HG03066 (cell line): ENCODE measurements at regions not wholly inside any gene's neighbourhood (a gene's known extent, or its start where the extent isn't known, plus 50 kb on each side); places are given as distances from the start of the nearest gene placed in this dataset.

ENCODE experiments used
- ATAC-seq: cut with Tn5 transposase; IDR thresholded peaks from one replicate; pipeline ENCODE4 v1.9.1; 2021; ENCODE audit warnings: low read depth; ENCODE audit not compliant: unreplicated experiment

- no peak for ATAC-seq
These were observed 285.9 kb upstream of the PPARGC1A start for GRCh38 chr4:24175707-24176106.

- ATAC-seq: no peak
These were observed 284.8 kb upstream of the PPARGC1A start for GRCh38 chr4:24174602-24175001.

- no peak for ATAC-seq
These were observed 282.6 kb upstream of the PPARGC1A start for GRCh38 chr4:24172406-24172805.

GRCh38 chr4:24169956-24170355 lies 280.1 kb upstream of the PPARGC1A start:
- no peak for ATAC-seq

- ATAC-seq: no peak
These were observed 278.8 kb upstream of the PPARGC1A start for GRCh38 chr4:24168658-24169057.

- ATAC-seq: no peak
These were observed 276.7 kb upstream of the PPARGC1A start for GRCh38 chr4:24166501-24166900.

GRCh38 chr4:24164797-24165196 lies 274.9 kb upstream of the PPARGC1A start:
- no peak for ATAC-seq

- ATAC-seq: no peak
These were observed 274.3 kb upstream of the PPARGC1A start for GRCh38 chr4:24164054-24164693.

GRCh38 chr4:24163314-24163713 lies 273.5 kb upstream of the PPARGC1A start:
- ATAC-seq: no peak

GRCh38 chr4:24160358-24160757 lies 270.5 kb upstream of the PPARGC1A start:
- no peak for ATAC-seq

- no peak for ATAC-seq
These were observed 268.2 kb upstream of the PPARGC1A start for GRCh38 chr4:24158031-24158430.

- no peak for ATAC-seq
These were observed 260.2 kb upstream of the PPARGC1A start for GRCh38 chr4:24150034-24150433.

- ATAC-seq: no peak
These were observed 256.3 kb upstream of the PPARGC1A start for GRCh38 chr4:24146127-24146526.

- ATAC-seq: no peak
These were observed 255.7 kb upstream of the PPARGC1A start for GRCh38 chr4:24145591-24145990.

GRCh38 chr4:24144381-24144780 lies 254.5 kb upstream of the PPARGC1A start:
- ATAC-seq: no peak

GRCh38 chr4:24143741-24144140 lies 253.9 kb upstream of the PPARGC1A start:
- ATAC-seq: no peak

- ATAC-seq: no peak
These were observed 252.0 kb upstream of the PPARGC1A start for GRCh38 chr4:24141836-24142235.

- ATAC-seq: no peak
These were observed 251.0 kb upstream of the PPARGC1A start for GRCh38 chr4:24140892-24141291.

- no peak for ATAC-seq
These were observed 248.1 kb upstream of the PPARGC1A start for GRCh38 chr4:24137671-24138601.

- no peak for ATAC-seq
These were observed 242.3 kb upstream of the PPARGC1A start for GRCh38 chr4:24131954-24132673.

- no peak for ATAC-seq
These were observed 240.8 kb upstream of the PPARGC1A start for GRCh38 chr4:24130637-24131036.
